Choroid plexus epithelial cell (primary cell): ENCODE measurements at regions not wholly inside any gene's neighbourhood (a gene's known extent, or its start where the extent isn't known, plus 50 kb on each side); places are given as distances from the start of the nearest gene placed in this dataset.
"Not testable (repeated sequence)": the region's sequence is repeated elsewhere in the genome, so short reads cannot be mapped to it uniquely, and the experiment has no call there.

Source experiments
- DNase-seq: peaks from one replicate; pipeline ENCODE4 v3.0.0-alpha.2; 2010; ENCODE audit warnings: low read depth
- H3K4me3 ChIP-seq: 2 replicates; pipeline ENCODE4 v1.5.1; 2011; ENCODE audit warnings: low read depth, mild to moderate bottlenecking, control low read depth, low read length, moderate library complexity
- CTCF ChIP-seq: conservative IDR thresholded peaks from 2 replicates; pipeline ENCODE4 v1.5.1; 2011; ENCODE audit warnings: low read depth, mild to moderate bottlenecking, control low read depth, inconsistent platforms, low read length, moderate library complexity

GRCh38 chr14:106355881-106356642 lies 829.7 kb downstream of the TMEM121 start:
- not testable (repeated sequence) for DNase-seq, H3K4me3 ChIP-seq

GRCh38 chr14:106356643-106356930 lies 830.2 kb downstream of the TMEM121 start:
- DNase-seq, H3K4me3 ChIP-seq: not testable (repeated sequence)

- DNase-seq, H3K4me3 ChIP-seq: not testable (repeated sequence)
Measured at GRCh38 chr14:106359157-106359887, 832.9 kb downstream of the TMEM121 start.

- not testable (repeated sequence) for DNase-seq, H3K4me3 ChIP-seq
Measured at GRCh38 chr14:106365371-106365770, 839.0 kb downstream of the TMEM121 start.

GRCh38 chr14:106365894-106366293 lies 839.5 kb downstream of the TMEM121 start:
- not testable (repeated sequence) for H3K4me3 ChIP-seq, DNase-seq

GRCh38 chr14:106366971-106367370 lies 840.6 kb downstream of the TMEM121 start:
- DNase-seq: not testable (repeated sequence)

GRCh38 chr14:106369456-106369855 lies 843.1 kb downstream of the TMEM121 start:
- H3K4me3 ChIP-seq, DNase-seq: not testable (repeated sequence)

More at GRCh38 chr14:106366971-106367370, 840.6 kb downstream of the TMEM121 start:
- H3K4me3 ChIP-seq: not testable (repeated sequence)

- TF ChIP-seq CTCF: peak; percentile 4
- no peak overlapping the region for H3K4me3 ChIP-seq
- DNase-seq: no peak
Measured at GRCh38 chr14:106372870-106373652, 846.7 kb downstream of the TMEM121 start.

GRCh38 chr14:106373653-106374110 lies 847.3 kb downstream of the TMEM121 start:
- not testable (repeated sequence) for DNase-seq, H3K4me3 ChIP-seq

- H3K4me3 ChIP-seq: no peak overlapping the region
- TF ChIP-seq CTCF: no peak
Measured at GRCh38 chr14:106377432-106377831, 851.0 kb downstream of the TMEM121 start.

GRCh38 chr14:106378191-106378590 lies 851.8 kb downstream of the TMEM121 start:
- H3K4me3 ChIP-seq: no peak overlapping the region
- TF ChIP-seq CTCF: no peak
- no peak for DNase-seq

More at GRCh38 chr14:106377432-106377831, 851.0 kb downstream of the TMEM121 start:
- DNase-seq: no peak
